ENCODE measurements at regions not wholly inside any gene's neighbourhood (a gene's known extent, or its start where the extent isn't known, plus 50 kb on each side); places are given as distances from the start of the nearest gene placed in this dataset.

- H3K4me3 ChIP-seq (ENCODE audit: low read depth, low read length) = no peak overlapping the region
- intact Hi-C loops (cut with micrococcal nuclease; ENCODE audit: unreplicated experiment) = no loop called here
- BruUV-seq (replicated peaks) = no TSS peak
- H3K4me3 Mint-ChIP-seq (ENCODE audit: unreplicated experiment) = no peak overlapping the region
- H3K36me3 Mint-ChIP-seq (ENCODE audit: insufficient read depth, unreplicated experiment) = no peaks in the 10 kb centered on the region
- no peaks in the 10 kb centered on the region for H3K9me3 Mint-ChIP-seq (ENCODE audit: unreplicated experiment)
- POLR2A ChIA-PET = no interaction called here
- CTCF ChIA-PET = interaction anchor here (0.6 kb wide), 1 partner anchor 565 kb away, joined by 4 read pairs; no protein-coding TSS in a partner anchor
- H3K36me3 ChIP-seq (ENCODE audit: control insufficient read depth, insufficient read depth, low read length) = no peaks in the 10 kb centered on the region
- no peaks in the 10 kb centered on the region for H3K27me3 ChIP-seq (replicated peaks; ENCODE audit: control insufficient read depth, insufficient read depth, low read length)
- H3K27ac Mint-ChIP-seq (ENCODE audit: unreplicated experiment) = no peak overlapping the region
- H3K4me1 ChIP-seq = no peaks in the 10 kb centered on the region
- H3K4me1 Mint-ChIP-seq (ENCODE audit: low read depth, unreplicated experiment) = no peaks in the 10 kb centered on the region
- no peak for TF ChIP-seq CTCF (IDR thresholded peaks at IDR 0.05; ENCODE audit: insufficient read depth in 1 of 2, low read depth in 1 of 2, low read length in 1 of 2, severe bottlenecking in 1 of 2, unreplicated experiment in 1 of 2)
- peaks cover 8% of the 10 kb centered on the region for H3K9me3 ChIP-seq
- H3K27me3 Mint-ChIP-seq (ENCODE audit: insufficient read depth, unreplicated experiment) = peaks cover 5% of the 10 kb centered on the region
- DNase-seq = no peak
Observed at GRCh38 chr13:32883474-32883873, 132.7 kb upstream of the KL start.

- H3K27me3 Mint-ChIP-seq (ENCODE audit: insufficient read depth, unreplicated experiment) = peaks cover 5% of the 10 kb centered on the region
- no peaks in the 10 kb centered on the region for H3K9me3 Mint-ChIP-seq (ENCODE audit: unreplicated experiment)
- Histone ChIP-seq H3K4me1 (no peaks in the 10 kb centered on the region), H3K4me3 (ENCODE audit: low read depth, low read length) (no peak overlapping the region), H3K9me3 (peaks cover 8% of the 10 kb centered on the region), H3K27me3 (replicated peaks; ENCODE audit: control insufficient read depth, insufficient read depth, low read length) (no peaks in the 10 kb centered on the region), H3K36me3 (ENCODE audit: control insufficient read depth, insufficient read depth, low read length) (no peaks in the 10 kb centered on the region)
- no peak overlapping the region for H3K27ac Mint-ChIP-seq (ENCODE audit: unreplicated experiment)
- no peak for TF ChIP-seq CTCF (IDR thresholded peaks at IDR 0.05; ENCODE audit: insufficient read depth in 1 of 2, low read depth in 1 of 2, low read length in 1 of 2, severe bottlenecking in 1 of 2, unreplicated experiment in 1 of 2)
- H3K4me3 Mint-ChIP-seq (ENCODE audit: unreplicated experiment) = no peak overlapping the region
- DNase-seq = no peak
- H3K36me3 Mint-ChIP-seq (ENCODE audit: insufficient read depth, unreplicated experiment) = no peaks in the 10 kb centered on the region
- intact Hi-C loops (cut with micrococcal nuclease; ENCODE audit: unreplicated experiment) = no loop called here
- no TSS peak for BruUV-seq (replicated peaks)
- ChIA-PET CTCF (no interaction called here), POLR2A (no interaction called here)
- H3K4me1 Mint-ChIP-seq (ENCODE audit: low read depth, unreplicated experiment) = no peaks in the 10 kb centered on the region
Observed at GRCh38 chr13:32887617-32888016, 128.6 kb upstream of the KL start.

DNA sequence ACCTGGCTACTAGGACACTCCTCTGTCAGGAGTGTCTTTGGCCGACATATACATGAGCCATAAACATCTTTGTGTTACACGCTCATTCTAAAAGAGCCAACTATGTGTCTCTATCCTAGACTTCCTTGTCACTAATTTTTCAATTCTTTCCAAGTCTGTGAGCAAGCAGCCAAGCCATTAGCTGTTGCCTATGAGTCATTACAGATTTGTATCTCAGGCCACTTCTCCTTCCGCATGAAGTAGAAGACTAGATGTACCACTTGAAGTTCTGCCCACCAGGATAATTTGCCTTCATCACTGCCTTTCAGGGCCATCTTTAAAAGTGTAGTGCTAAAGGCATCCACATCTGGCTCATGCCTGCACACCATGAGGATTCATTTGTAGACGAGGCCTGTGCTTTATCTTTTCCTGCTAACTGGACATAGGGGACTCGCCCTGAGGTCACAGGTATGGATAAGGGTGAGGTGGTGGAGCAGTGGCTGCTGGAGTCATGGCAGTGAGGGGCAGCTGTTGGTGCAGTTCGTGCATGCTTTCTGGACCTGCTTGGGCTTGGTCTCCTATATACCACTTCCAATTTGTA, 126.1 kb upstream of the KL start:
- no peak for DNase-seq

More for the DNA sequence above, 126.1 kb upstream of the KL start:
- no peaks in the 10 kb centered on the region for H3K27me3 ChIP-seq (replicated peaks; ENCODE audit: control insufficient read depth, insufficient read depth, low read length)
- H3K9me3 ChIP-seq = peaks cover 8% of the 10 kb centered on the region
- peaks cover 5% of the 10 kb centered on the region for H3K27me3 Mint-ChIP-seq (ENCODE audit: insufficient read depth, unreplicated experiment)
- no peak overlapping the region for H3K4me3 Mint-ChIP-seq (ENCODE audit: unreplicated experiment)
- ChIA-PET CTCF (no interaction called here), POLR2A (no interaction called here)
- no peaks in the 10 kb centered on the region for H3K36me3 ChIP-seq (ENCODE audit: control insufficient read depth, insufficient read depth, low read length)
- H3K36me3 Mint-ChIP-seq (ENCODE audit: insufficient read depth, unreplicated experiment) = no peaks in the 10 kb centered on the region
- H3K9me3 Mint-ChIP-seq (ENCODE audit: unreplicated experiment) = no peaks in the 10 kb centered on the region
- no TSS peak for BruUV-seq (replicated peaks)
- intact Hi-C loops (cut with micrococcal nuclease; ENCODE audit: unreplicated experiment) = no loop called here
- H3K4me3 ChIP-seq (ENCODE audit: low read depth, low read length) = no peak overlapping the region
- no peak for TF ChIP-seq CTCF (IDR thresholded peaks at IDR 0.05; ENCODE audit: insufficient read depth in 1 of 2, low read depth in 1 of 2, low read length in 1 of 2, severe bottlenecking in 1 of 2, unreplicated experiment in 1 of 2)
- no peak overlapping the region for H3K27ac Mint-ChIP-seq (ENCODE audit: unreplicated experiment)
- no peaks in the 10 kb centered on the region for H3K4me1 Mint-ChIP-seq (ENCODE audit: low read depth, unreplicated experiment)
- no peaks in the 10 kb centered on the region for H3K4me1 ChIP-seq

Measured in Caco-2 (cell line).